Urothelium cell line (cell line): ENCODE measurements at regions not wholly inside any gene's neighbourhood (a gene's known extent, or its start where the extent isn't known, plus 50 kb on each side); places are given as distances from the start of the nearest gene placed in this dataset.

ENCODE experiments used
- DNase-seq: peaks from one replicate; pipeline ENCODE4 v3.0.0; 2011; ENCODE audit warnings: low spot score, mixed read lengths
- FAIRE-seq: peaks from 2 replicates; lab custom pipeline; 2011; peaks lifted over from hg19 to GRCh38; lab: Jason Lieb, UNC

DNA sequence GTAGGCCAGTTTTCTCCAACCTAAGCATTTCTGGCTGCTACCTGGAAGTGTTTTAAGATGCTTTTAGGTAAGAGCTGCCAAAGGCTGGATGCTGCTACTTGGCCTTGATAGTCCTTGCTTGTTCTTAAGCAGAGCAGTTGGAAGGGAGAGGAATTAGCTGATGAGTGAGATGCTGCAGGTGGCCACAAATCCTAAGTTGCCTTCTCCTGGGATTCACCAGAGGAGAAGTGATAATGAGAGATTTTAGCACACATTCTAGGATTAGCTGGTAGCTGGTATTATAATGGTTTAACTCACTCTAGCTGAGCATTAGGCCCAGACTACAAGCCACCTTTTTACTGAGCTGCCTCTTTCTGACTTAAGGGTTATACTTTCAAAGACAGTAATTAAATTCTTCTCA lies 442.9 kb upstream of the RAG2 start:
- DNase-seq = no peak
- FAIRE-seq = no peak

GRCh38 chr11:37038911-37039310 lies 440.9 kb upstream of the RAG2 start:
- DNase-seq (no peak), FAIRE-seq (no peak)

GRCh38 chr11:37026741-37027140 lies 428.7 kb upstream of the RAG2 start:
- no peak for FAIRE-seq
- DNase-seq = no peak

DNA sequence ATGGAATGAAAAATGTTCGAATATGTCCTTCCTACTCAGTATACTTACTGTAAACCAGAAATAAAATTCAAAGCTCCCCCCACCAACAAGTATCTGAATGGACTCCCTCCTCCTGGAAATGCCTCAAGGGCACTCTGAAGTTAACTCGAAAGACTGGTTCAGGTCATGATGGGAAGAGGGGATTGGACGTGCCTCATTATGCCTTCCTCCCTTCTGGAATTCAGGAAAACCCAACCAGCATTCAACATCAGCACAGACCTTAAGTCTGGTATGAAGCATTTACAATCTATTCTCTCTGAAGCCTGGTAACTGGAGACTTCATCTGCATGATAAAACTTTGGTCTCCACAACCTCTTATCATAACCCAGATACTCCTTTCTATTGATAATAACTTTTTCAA lies 428.3 kb upstream of the RAG2 start:
- FAIRE-seq (peak; percentile 23), DNase-seq (no peak)

- no peak for FAIRE-seq
- DNase-seq = no peak
Measured at GRCh38 chr11:37006563-37006962, 408.5 kb upstream of the RAG2 start.

DNA sequence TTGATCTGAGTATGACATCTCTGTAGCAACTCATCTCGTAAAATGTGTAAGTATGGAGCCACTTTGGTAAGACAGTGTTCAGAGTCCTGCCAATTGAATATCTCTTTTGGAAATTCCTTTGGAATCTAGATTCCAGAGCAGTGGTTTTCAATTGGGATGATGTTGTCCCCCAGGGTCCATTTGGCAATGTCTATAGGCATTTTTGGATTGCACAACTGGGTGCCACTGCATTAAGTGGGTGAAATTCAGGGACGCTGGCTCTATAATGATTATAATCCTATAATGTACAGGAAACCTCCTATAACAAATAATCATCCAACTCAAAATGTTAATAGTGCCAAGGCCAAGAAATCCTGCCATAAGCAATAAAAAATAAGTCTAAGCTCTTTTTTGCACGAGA lies 404.8 kb upstream of the RAG2 start:
- no peak for DNase-seq
- FAIRE-seq = no peak

GRCh38 chr11:36997656-36998055 lies 399.6 kb upstream of the RAG2 start:
- no peak for DNase-seq
- FAIRE-seq = no peak

- no peak for FAIRE-seq
- no peak for DNase-seq
Measured at GRCh38 chr11:36996795-36997194, 398.8 kb upstream of the RAG2 start.

- FAIRE-seq = peak; percentile 20
Measured at GRCh38 chr11:36994208-36994607, 396.2 kb upstream of the RAG2 start.

DNA sequence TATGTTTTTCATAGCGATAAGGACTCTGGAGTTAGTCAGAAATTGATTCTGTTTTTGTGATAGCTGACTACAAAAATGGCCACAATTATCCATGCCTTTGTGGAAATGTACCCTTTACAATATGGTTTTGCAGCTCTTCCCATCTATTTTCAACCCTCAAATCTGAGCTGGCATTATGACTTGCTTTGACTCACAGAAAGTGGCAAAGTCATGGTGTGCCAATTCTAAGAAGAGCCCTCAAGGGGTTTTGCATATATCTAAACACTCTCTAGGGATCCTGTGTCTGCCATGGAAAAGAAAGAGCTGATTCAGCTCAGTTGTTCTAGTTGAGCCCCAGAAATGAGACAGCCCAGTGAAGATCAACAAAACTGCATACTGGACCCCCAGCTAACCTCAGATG lies 390.5 kb upstream of the RAG2 start:
- FAIRE-seq = no peak
- DNase-seq = no peak

More at GRCh38 chr11:36994208-36994607, 396.2 kb upstream of the RAG2 start:
- DNase-seq = no peak

GRCh38 chr11:36985562-36985961 lies 387.5 kb upstream of the RAG2 start:
- FAIRE-seq (no peak), DNase-seq (no peak)

GRCh38 chr11:36976741-36977140 lies 378.7 kb upstream of the RAG2 start:
- DNase-seq = no peak
- no peak for FAIRE-seq

GRCh38 chr11:36974771-36975170 lies 376.7 kb upstream of the RAG2 start:
- DNase-seq = no peak
- no peak for FAIRE-seq

DNA sequence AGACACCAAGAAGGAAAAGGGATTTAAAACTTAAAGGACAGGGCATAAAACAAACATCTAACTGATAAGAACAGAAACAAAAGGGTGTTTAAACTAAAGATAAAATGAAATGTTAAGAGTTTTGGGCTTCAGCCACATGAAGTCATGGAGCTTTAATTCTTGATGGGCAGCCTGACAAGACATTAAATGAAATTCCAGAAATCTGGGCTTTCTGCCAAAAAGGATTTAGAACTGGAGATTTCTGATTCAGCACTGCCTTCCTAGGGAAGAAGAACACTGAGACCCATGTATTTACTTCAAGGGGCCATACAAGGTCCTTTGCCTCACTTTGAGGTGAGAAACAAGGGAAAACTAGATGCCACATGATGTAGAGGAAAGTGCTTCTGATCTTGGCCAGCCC lies 355.9 kb upstream of the RAG2 start:
- peak; percentile 17 for DNase-seq
- no peak for FAIRE-seq

- FAIRE-seq (no peak), DNase-seq (no peak)
Measured at GRCh38 chr11:36948460-36949127, 350.6 kb upstream of the RAG2 start.

DNA sequence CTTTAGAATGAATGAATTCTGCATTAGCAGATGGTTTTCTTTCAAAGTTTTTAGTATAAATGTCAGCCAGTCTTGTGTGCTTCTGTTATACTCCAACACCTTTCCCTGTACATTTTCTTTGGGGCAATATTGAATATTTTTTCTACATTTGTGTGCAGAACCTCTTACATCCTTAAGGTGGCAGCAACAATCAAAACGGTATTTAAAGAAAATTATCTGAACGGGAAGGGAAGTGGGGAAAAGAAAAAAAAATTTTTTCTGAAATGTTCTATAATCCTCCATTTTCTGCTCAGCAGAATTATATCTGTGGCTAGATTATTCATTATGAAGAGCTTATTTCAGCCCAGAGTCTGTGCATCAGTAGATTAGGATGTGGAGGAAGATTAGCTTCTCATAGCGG lies 347.3 kb upstream of the RAG2 start:
- FAIRE-seq (no peak), DNase-seq (peak; percentile 13)

DNA sequence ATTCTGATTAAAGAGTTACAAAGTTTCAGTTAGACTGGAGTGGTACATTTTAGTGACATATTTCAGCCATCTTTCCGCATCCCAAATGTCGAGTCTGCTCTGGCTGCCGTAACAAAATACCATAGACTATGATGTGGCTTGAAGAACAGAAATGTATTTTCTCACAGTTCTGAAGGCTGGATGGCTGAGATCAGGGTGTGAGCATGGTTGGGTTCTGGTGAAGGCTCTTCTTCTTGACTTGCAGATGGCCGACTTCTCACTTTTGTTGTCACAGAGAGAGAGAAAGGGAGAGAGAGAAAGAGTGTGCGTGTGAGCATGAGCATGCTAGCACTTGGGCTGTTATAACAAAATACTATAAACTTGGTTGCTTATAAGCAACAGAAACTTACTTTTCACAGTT lies 335.4 kb upstream of the RAG2 start:
- FAIRE-seq = no peak

DNA sequence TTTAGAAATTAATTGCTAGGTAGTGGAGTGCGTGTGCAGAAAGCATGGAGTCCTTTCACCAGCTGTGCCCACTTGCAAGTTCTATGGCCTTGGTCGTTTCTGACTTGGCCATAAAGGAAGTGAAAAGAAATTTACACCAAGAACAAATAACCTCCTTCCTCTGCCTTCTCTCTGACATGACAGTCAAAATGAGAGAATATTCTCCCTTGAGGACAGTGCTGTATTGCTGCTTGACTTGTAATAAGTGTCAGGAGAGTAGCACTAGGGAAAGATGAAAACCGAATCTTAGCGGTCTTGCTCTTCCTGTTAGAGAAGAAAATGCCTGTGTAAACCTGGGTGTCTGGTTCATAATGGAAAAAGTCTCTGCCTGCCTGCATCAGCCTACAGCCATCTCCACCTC lies 333.1 kb upstream of the RAG2 start:
- FAIRE-seq (no peak), DNase-seq (no peak)

More for the DNA sequence above, 335.4 kb upstream of the RAG2 start:
- DNase-seq = no peak

GRCh38 chr11:36930256-36930655 lies 332.2 kb upstream of the RAG2 start:
- DNase-seq = no peak
- FAIRE-seq = no peak

- no peak for DNase-seq
- no peak for FAIRE-seq
Measured at GRCh38 chr11:36929401-36929800, 331.4 kb upstream of the RAG2 start.

GRCh38 chr11:36928621-36929020 lies 330.6 kb upstream of the RAG2 start:
- DNase-seq (no peak), FAIRE-seq (no peak)

GRCh38 chr11:36899800-36900199 lies 301.8 kb upstream of the RAG2 start:
- FAIRE-seq (no peak), DNase-seq (no peak)

- DNase-seq (no peak), FAIRE-seq (no peak)
Measured at GRCh38 chr11:36890841-36891240, 292.8 kb upstream of the RAG2 start.
